Lower lobe of right lung (tissue), 2 donors: ENCODE measurements at regions not wholly inside any gene's neighbourhood (a gene's known extent, or its start where the extent isn't known, plus 50 kb on each side); places are given as distances from the start of the nearest gene placed in this dataset.

Source experiments
- ATAC-seq, 2 donors: fragments of 200-7000 bp; cut with Tn5 transposase; one replicate each; pipeline ENCODE4 v1.9.1; 2020 to 2022; ENCODE audit warnings: mild to moderate bottlenecking in 2 of 2, moderate library complexity in 2 of 2
- DNase-seq: peaks from one replicate; pipeline ENCODE4 v3.0.0-alpha.2; 2020
- H3K27ac ChIP-seq: fragments of 200-600 bp; one replicate; pipeline ENCODE4 v1.8.0; 2022
- H3K27me3 ChIP-seq: fragments of 200-600 bp; one replicate; pipeline ENCODE4 v1.8.0; 2022; ENCODE audit warnings: low read depth
- H3K36me3 ChIP-seq: fragments of 200-600 bp; one replicate; pipeline ENCODE4 v1.8.0; 2022; ENCODE audit warnings: mild to moderate bottlenecking
- H3K4me1 ChIP-seq: fragments of 200-600 bp; one replicate; pipeline ENCODE4 v1.8.0; 2022
- H3K4me3 ChIP-seq: fragments of 200-600 bp; one replicate; pipeline ENCODE4 v1.8.0; 2022; ENCODE audit warnings: mild to moderate bottlenecking
- H3K9me3 ChIP-seq: fragments of 200-600 bp; one replicate; pipeline ENCODE4 v1.8.0; 2022
- CTCF ChIP-seq: fragments of 200-600 bp; IDR thresholded peaks from one replicate; pipeline ENCODE4 v1.8.0; 2022; ENCODE audit warnings: antibody characterized with exemption, mild to moderate bottlenecking
- intact Hi-C: fragments of 100-400 bp; cut with DNase I; formaldehyde crosslinking; loops from one replicate; pipeline ENCODE4 v1.11.0; 2022
- donor health status: DM: no; HTN: yes; CAD: no; lungs with severe emphysema.

GRCh38 chr15:62895139-62895866 lies 147.2 kb upstream of the TPM1 start:
- H3K27me3 ChIP-seq: no peaks in the 10 kb centered on the region
- H3K9me3 ChIP-seq: no peaks in the 10 kb centered on the region
- no peak overlapping the region for H3K27ac ChIP-seq
- intact Hi-C loops: no loop called here
- H3K4me3 ChIP-seq: no peak overlapping the region
- H3K4me1 ChIP-seq: peaks cover 14% of the 10 kb centered on the region
- ATAC-seq (no peak), DNase-seq (no peak)
- no peaks in the 10 kb centered on the region for H3K36me3 ChIP-seq
- no peak for TF ChIP-seq CTCF

- ATAC-seq (no peak), DNase-seq (no peak)
- H3K36me3 ChIP-seq: no peaks in the 10 kb centered on the region
- no peak overlapping the region for H3K27ac ChIP-seq
- no peaks in the 10 kb centered on the region for H3K27me3 ChIP-seq
- intact Hi-C loops: no loop called here
- no peaks in the 10 kb centered on the region for H3K9me3 ChIP-seq
- H3K4me1 ChIP-seq: peaks cover 14% of the 10 kb centered on the region
- no peak for TF ChIP-seq CTCF
- H3K4me3 ChIP-seq: no peak overlapping the region
Measured at GRCh38 chr15:62895905-62896316, 146.6 kb upstream of the TPM1 start.

- no peak for ATAC-seq
- H3K27ac ChIP-seq: no peak overlapping the region
- DNase-seq: no peak
- intact Hi-C loops: no loop called here
- H3K27me3 ChIP-seq: no peaks in the 10 kb centered on the region
- peaks cover 14% of the 10 kb centered on the region for H3K4me1 ChIP-seq
- H3K4me3 ChIP-seq: no peak overlapping the region
- no peaks in the 10 kb centered on the region for H3K9me3 ChIP-seq
- H3K36me3 ChIP-seq: no peaks in the 10 kb centered on the region
- TF ChIP-seq CTCF: no peak
Measured at GRCh38 chr15:62896380-62896866, 146.1 kb upstream of the TPM1 start.

- Histone ChIP-seq H3K4me3 (no peak overlapping the region), H3K27me3 (no peaks in the 10 kb centered on the region), H3K36me3 (no peaks in the 10 kb centered on the region), H3K9me3 (no peaks in the 10 kb centered on the region), H3K4me1 (peaks cover 14% of the 10 kb centered on the region), H3K27ac (no peak overlapping the region)
- intact Hi-C loops: no loop called here
- no peak for TF ChIP-seq CTCF
- DNase-seq: peak; percentile 78
- peak; percentile 89 to 95 for ATAC-seq
Measured at GRCh38 chr15:62896969-62897486, 145.5 kb upstream of the TPM1 start.

GRCh38 chr15:62897634-62898033 lies 144.9 kb upstream of the TPM1 start:
- Histone ChIP-seq H3K36me3 (no peaks in the 10 kb centered on the region), H3K4me3 (no peak overlapping the region), H3K9me3 (no peaks in the 10 kb centered on the region), H3K27ac (no peak overlapping the region), H3K27me3 (no peaks in the 10 kb centered on the region), H3K4me1 (peaks cover 14% of the 10 kb centered on the region)
- DNase-seq (no peak), ATAC-seq (no peak)
- no peak for TF ChIP-seq CTCF
- intact Hi-C loops: no loop called here
